ENCODE measurements at regions not wholly inside any gene's neighbourhood (a gene's known extent, or its start where the extent isn't known, plus 50 kb on each side); places are given as distances from the start of the nearest gene placed in this dataset.

DNA sequence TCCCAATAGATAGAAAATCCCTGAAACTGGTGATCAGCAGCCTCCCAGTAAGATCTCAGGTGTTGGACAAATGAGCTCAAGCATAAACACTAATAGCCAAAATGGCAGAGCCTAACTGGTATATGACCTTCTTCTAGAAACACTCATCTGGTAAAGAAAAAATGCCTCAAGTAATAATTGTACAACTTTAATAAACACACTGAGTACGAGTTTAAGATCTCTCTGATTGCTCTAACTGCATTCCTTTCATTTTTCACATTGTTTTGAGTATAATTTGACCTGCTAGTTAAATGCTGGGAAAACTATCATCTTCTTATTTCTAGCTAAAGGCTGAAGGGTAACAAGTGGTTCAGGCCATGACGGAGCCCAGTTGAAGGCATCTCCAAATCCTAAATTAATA is 2009.5 kb upstream of the PCDH20 start:
- TF ChIP-seq RAD21 (IDR thresholded peaks at IDR 0.05; ENCODE audit: low read depth) (no peak), EP300 (IDR thresholded peaks at IDR 0.05; ENCODE audit: borderline replicate concordance) (no peak), NFIC (IDR thresholded peaks at IDR 0.05) (no peak), EGR1 (IDR thresholded peaks at IDR 0.05) (no peak), CEBPB (IDR thresholded peaks at IDR 0.05) (no peak), TCF12 (IDR thresholded peaks at IDR 0.05; ENCODE audit: low read depth) (no peak), YY1 (IDR thresholded peaks at IDR 0.05; ENCODE audit: low read depth) (no peak), ZBTB7A (IDR thresholded peaks at IDR 0.05; ENCODE audit: low read depth) (no peak)
- TF ChIP-seq, protein P1, sequence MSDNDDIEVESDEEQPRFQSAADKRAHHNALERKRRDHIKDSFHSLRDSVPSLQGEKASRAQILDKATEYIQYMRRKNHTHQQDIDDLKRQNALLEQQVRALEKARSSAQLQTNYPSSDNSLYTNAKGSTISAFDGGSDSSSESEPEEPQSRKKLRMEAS (IDR thresholded peaks at IDR 0.05): no peak
- TF ChIP-seq, protein P2, sequence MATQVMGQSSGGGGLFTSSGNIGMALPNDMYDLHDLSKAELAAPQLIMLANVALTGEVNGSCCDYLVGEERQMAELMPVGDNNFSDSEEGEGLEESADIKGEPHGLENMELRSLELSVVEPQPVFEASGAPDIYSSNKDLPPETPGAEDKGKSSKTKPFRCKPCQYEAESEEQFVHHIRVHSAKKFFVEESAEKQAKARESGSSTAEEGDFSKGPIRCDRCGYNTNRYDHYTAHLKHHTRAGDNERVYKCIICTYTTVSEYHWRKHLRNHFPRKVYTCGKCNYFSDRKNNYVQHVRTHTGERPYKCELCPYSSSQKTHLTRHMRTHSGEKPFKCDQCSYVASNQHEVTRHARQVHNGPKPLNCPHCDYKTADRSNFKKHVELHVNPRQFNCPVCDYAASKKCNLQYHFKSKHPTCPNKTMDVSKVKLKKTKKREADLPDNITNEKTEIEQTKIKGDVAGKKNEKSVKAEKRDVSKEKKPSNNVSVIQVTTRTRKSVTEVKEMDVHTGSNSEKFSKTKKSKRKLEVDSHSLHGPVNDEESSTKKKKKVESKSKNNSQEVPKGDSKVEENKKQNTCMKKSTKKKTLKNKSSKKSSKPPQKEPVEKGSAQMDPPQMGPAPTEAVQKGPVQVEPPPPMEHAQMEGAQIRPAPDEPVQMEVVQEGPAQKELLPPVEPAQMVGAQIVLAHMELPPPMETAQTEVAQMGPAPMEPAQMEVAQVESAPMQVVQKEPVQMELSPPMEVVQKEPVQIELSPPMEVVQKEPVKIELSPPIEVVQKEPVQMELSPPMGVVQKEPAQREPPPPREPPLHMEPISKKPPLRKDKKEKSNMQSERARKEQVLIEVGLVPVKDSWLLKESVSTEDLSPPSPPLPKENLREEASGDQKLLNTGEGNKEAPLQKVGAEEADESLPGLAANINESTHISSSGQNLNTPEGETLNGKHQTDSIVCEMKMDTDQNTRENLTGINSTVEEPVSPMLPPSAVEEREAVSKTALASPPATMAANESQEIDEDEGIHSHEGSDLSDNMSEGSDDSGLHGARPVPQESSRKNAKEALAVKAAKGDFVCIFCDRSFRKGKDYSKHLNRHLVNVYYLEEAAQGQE (IDR thresholded peaks at IDR 0.05; ENCODE audit: low read depth): no peak
- TF ChIP-seq, protein P3, sequence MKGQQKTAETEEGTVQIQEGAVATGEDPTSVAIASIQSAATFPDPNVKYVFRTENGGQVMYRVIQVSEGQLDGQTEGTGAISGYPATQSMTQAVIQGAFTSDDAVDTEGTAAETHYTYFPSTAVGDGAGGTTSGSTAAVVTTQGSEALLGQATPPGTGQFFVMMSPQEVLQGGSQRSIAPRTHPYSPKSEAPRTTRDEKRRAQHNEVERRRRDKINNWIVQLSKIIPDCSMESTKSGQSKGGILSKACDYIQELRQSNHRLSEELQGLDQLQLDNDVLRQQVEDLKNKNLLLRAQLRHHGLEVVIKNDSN (IDR thresholded peaks at IDR 0.05): no peak
